K562 (cell line): ENCODE measurements at regions not wholly inside any gene's neighbourhood (a gene's known extent, or its start where the extent isn't known, plus 50 kb on each side); places are given as distances from the start of the nearest gene placed in this dataset.

Experiments used
- CBX2 ChIP-seq: fragments of 200-600 bp; sonication (generic); IDR thresholded peaks from one replicate; pipeline ENCODE4 v1.6.1; 2012; ENCODE audit warnings: mild to moderate bottlenecking, low read length, inconsistent platforms; ENCODE audit not compliant: insufficient read depth, poor library complexity, severe bottlenecking
- MYNN ChIP-seq, 2 experiments: sonication (generic); formaldehyde crosslinking in 1 of 2; IDR thresholded peaks; 2 replicates each; pipeline versions ENCODE4 v1.5.0 to v1.6.1; 2016 to 2020; ENCODE audit warnings: antibody characterized with exemption in 1 of 2, missing genetic modification reagents in 1 of 2
- POU5F1 ChIP-seq: fragments of 150-350 bp; IDR thresholded peaks from 2 replicates; pipeline ENCODE4 v1.6.1; 2014; ENCODE audit warnings: borderline replicate concordance, low read length, low read depth, mild to moderate bottlenecking; ENCODE audit not compliant: partially characterized antibody
- RERE ChIP-seq: sonication (generic); formaldehyde crosslinking; IDR thresholded peaks from 2 replicates; pipeline ENCODE4 v1.8.0; 2023; ENCODE audit warnings: missing genetic modification reagents, mild to moderate bottlenecking, borderline replicate concordance

GRCh38 chr2:65952966-65953761 lies 481.8 kb upstream of the MEIS1 start (continued):
- TF ChIP-seq RERE (CRISPR knock-in tag) (no peak), POU5F1 (no peak), MYNN (IDR thresholded peaks at IDR 0.05) (no peak), MYNN (CRISPR knock-in tag; IDR thresholded peaks at IDR 0.05) (no peak), CBX2 (no peak)
